OCI-LY1 (cell line): ENCODE measurements at regions not wholly inside any gene's neighbourhood (a gene's known extent, or its start where the extent isn't known, plus 50 kb on each side); places are given as distances from the start of the nearest gene placed in this dataset.

Source experiments
- H2AFZ ChIP-seq: fragments of 200-600 bp; sonication (generic), shearing (Covaris generic); 2 replicates; pipeline ENCODE4 v1.6.0; 2014; ENCODE audit warnings: antibody characterized with exemption, mild to moderate bottlenecking, low read length
- H3F3A ChIP-seq: fragments of 200-600 bp; sonication (generic), shearing (Covaris generic); 2 replicates; pipeline ENCODE4 v1.6.0; 2014; ENCODE audit warnings: mild to moderate bottlenecking, antibody characterized with exemption, low read length, moderate library complexity; ENCODE audit not compliant: insufficient read depth
- H3K27ac ChIP-seq: fragments of 200-600 bp; sonication (generic); 2 replicates; pipeline ENCODE4 v1.5.1; 2014; ENCODE audit warnings: low read length, mixed run types, mild to moderate bottlenecking, low read depth; ENCODE audit not compliant: poor library complexity, severe bottlenecking
- H3K27me3 ChIP-seq: fragments of 200-600 bp; sonication (generic); 2 replicates; pipeline ENCODE4 v1.6.0; 2014; ENCODE audit warnings: antibody characterized with exemption, mild to moderate bottlenecking, low read length, moderate library complexity; ENCODE audit not compliant: insufficient read depth
- H3K36me3 ChIP-seq: fragments of 200-600 bp; sonication (generic); 2 replicates; pipeline ENCODE4 v1.6.1; 2014; ENCODE audit warnings: mild to moderate bottlenecking, antibody characterized with exemption, low read length, moderate library complexity, mixed read lengths; ENCODE audit not compliant: insufficient read depth
- H3K4me1 ChIP-seq: fragments of 200-600 bp; sonication (generic); 2 replicates; pipeline ENCODE4 v1.5.1; 2014; ENCODE audit warnings: mild to moderate bottlenecking, low read length, moderate library complexity; ENCODE audit not compliant: insufficient read depth, severe bottlenecking
- H3K4me2 ChIP-seq: fragments of 200-600 bp; sonication (generic), shearing (Covaris generic); 2 replicates; pipeline ENCODE4 v1.6.1; 2014; ENCODE audit warnings: low read length
- H3K4me3 ChIP-seq: fragments of 200-600 bp; sonication (generic); 2 replicates; pipeline ENCODE4 v1.5.1; 2014; ENCODE audit warnings: low read length, low read depth, mild to moderate bottlenecking, mixed read lengths; ENCODE audit not compliant: poor library complexity, severe bottlenecking
- H3K79me2 ChIP-seq: fragments of 200-600 bp; shearing (Covaris generic); 2 replicates; pipeline ENCODE4 v1.6.1; 2016; ENCODE audit warnings: mixed run types, low read length, mixed read lengths; ENCODE audit not compliant: insufficient read depth
- H3K9ac ChIP-seq: fragments of 200-600 bp; sonication (generic), shearing (Covaris generic); 2 replicates; pipeline ENCODE4 v1.6.1; 2014; ENCODE audit warnings: mild to moderate bottlenecking, low read length, mixed read lengths
- H3K9me2 ChIP-seq: fragments of 200-600 bp; sonication (generic), shearing (Covaris generic); 2 replicates; pipeline ENCODE4 v1.6.1; 2014; ENCODE audit warnings: low read depth, mild to moderate bottlenecking, low read length, mixed read lengths
- H3K9me3 ChIP-seq: fragments of 200-600 bp; shearing (Covaris generic); 2 replicates; pipeline ENCODE4 v1.6.1; 2014; ENCODE audit warnings: low read length, mixed read lengths
- H4K20me1 ChIP-seq: fragments of 200-600 bp; sonication (generic), shearing (Covaris generic); 2 replicates; pipeline ENCODE4 v1.6.0; 2016; ENCODE audit warnings: mild to moderate bottlenecking, low read length; ENCODE audit not compliant: insufficient read depth
- CTCF ChIP-seq: fragments of 200-600 bp; sonication (generic), shearing (Covaris generic); IDR thresholded peaks from 2 replicates; pipeline ENCODE4 v1.5.1; 2017; ENCODE audit warnings: mild to moderate bottlenecking, antibody characterized with exemption, low read length, moderate library complexity, mixed read lengths
- EZH2 ChIP-seq: fragments of 200-600 bp; sonication (generic), shearing (Covaris generic); IDR thresholded peaks from 2 replicates; pipeline ENCODE4 v1.8.0; 2017; ENCODE audit warnings: borderline replicate concordance, mixed run types, mild to moderate bottlenecking, antibody characterized with exemption, low read length, moderate library complexity, mixed read lengths

GRCh38 chr13:80419416-80419815 lies 78.5 kb upstream of the SPRY2 start:
- Histone ChIP-seq H3F3A (no peaks in the 10 kb centered on the region; the same call in 1 of the 2 replicates), H3K36me3 (no peaks in the 10 kb centered on the region; the same call in 1 of the 2 replicates), H4K20me1 (no peaks in the 10 kb centered on the region), H3K27ac (peak overlapping the region; percentile 84), H3K4me2 (0 out of 2 replicates have a peak overlapping the region, but pooled peaks have one; percentile 2), H3K4me1 (peaks cover 12% of the 10 kb centered on the region), H2AFZ (no peak overlapping the region), H3K9ac (no peak overlapping the region), H3K4me3 (no peak overlapping the region), H3K9me3 (peaks cover 28% of the 10 kb centered on the region), H3K27me3 (no peaks in the 10 kb centered on the region), H3K79me2 (no peaks in the 10 kb centered on the region), H3K9me2 (no peaks in the 10 kb centered on the region)
- TF ChIP-seq EZH2 (no peak), CTCF (no peak)

- Histone ChIP-seq H3K4me2 (no peak overlapping the region), H3K9me3 (peaks cover 17% of the 10 kb centered on the region)
- TF ChIP-seq CTCF = no peak
- TF ChIP-seq EZH2 = no peak
These were observed 72.7 kb upstream of the SPRY2 start for GRCh38 chr13:80413611-80414010.

GRCh38 chr13:80408270-80408669 lies 67.3 kb upstream of the SPRY2 start:
- no peaks in the 10 kb centered on the region for H3K36me3 ChIP-seq
- H4K20me1 ChIP-seq = no peaks in the 10 kb centered on the region
- H3K4me3 ChIP-seq = no peak overlapping the region
- no peaks in the 10 kb centered on the region for H3K27me3 ChIP-seq
- H3K9me2 ChIP-seq = no peaks in the 10 kb centered on the region
- H3K4me2 ChIP-seq = peak overlapping the region; percentile 39; the same call in 1 of the 2 replicates
- no peaks in the 10 kb centered on the region; the same call in 1 of the 2 replicates for H3K79me2 ChIP-seq
- peaks cover 6% of the 10 kb centered on the region; the same call in 1 of the 2 replicates for H3K9me3 ChIP-seq
- peaks cover 31% of the 10 kb centered on the region for H3K4me1 ChIP-seq
- H2AFZ ChIP-seq = no peak overlapping the region
- H3K9ac ChIP-seq = peak overlapping the region; percentile 8; the same call in 1 of the 2 replicates
- peak; percentile 42 for TF ChIP-seq CTCF
- no peak for TF ChIP-seq EZH2
- peak overlapping the region; percentile 57 for H3K27ac ChIP-seq
- H3F3A ChIP-seq = no peaks in the 10 kb centered on the region

More at GRCh38 chr13:80413611-80414010, 72.7 kb upstream of the SPRY2 start:
- no peaks in the 10 kb centered on the region; the same call in 1 of the 2 replicates for H3F3A ChIP-seq
- H3K9me2 ChIP-seq = no peaks in the 10 kb centered on the region
- H3K9ac ChIP-seq = no peak overlapping the region
- no peak overlapping the region for H3K4me3 ChIP-seq
- H3K27ac ChIP-seq = no peak overlapping the region
- H3K36me3 ChIP-seq = no peaks in the 10 kb centered on the region; the same call in 1 of the 2 replicates
- no peaks in the 10 kb centered on the region for H3K79me2 ChIP-seq
- no peaks in the 10 kb centered on the region for H3K27me3 ChIP-seq
- peaks cover 15% of the 10 kb centered on the region for H3K4me1 ChIP-seq
- no peaks in the 10 kb centered on the region for H4K20me1 ChIP-seq
- no peak overlapping the region for H2AFZ ChIP-seq
